Stomach (tissue), 4 donors: ENCODE measurements at regions not wholly inside any gene's neighbourhood (a gene's known extent, or its start where the extent isn't known, plus 50 kb on each side); places are given as distances from the start of the nearest gene placed in this dataset.

Experiments used
- POLR2A ChIP-seq, 4 donors: fragments of 450-650 bp; IDR thresholded peaks; one replicate each; pipeline ENCODE4 v1.6.1; 2016; ENCODE audit warnings: antibody characterized with exemption in 4 of 4, control low read depth in 2 of 4, mild to moderate bottlenecking in 1 of 4, moderate library complexity in 1 of 4
- POLR2AphosphoS5 ChIP-seq, 3 donors: sonication (generic); formaldehyde crosslinking; IDR thresholded peaks; one replicate each; pipeline ENCODE4 v1.6.1; 2016; ENCODE audit warnings: antibody characterized with exemption in 3 of 3
- TF ChIP-seq, protein P1 (sequence below), 7 experiments: fragments of 450-650 bp in 4 of 7; fragments of 200-600 bp in 3 of 7; sonication (generic) in 3 of 7; IDR thresholded peaks; one replicate each; pipeline ENCODE4 v1.5.1; 2016 to 2019; ENCODE audit warnings: antibody characterized with exemption in 7 of 7, control low read depth in 2 of 7, mild to moderate bottlenecking in 1 of 7

DNA sequence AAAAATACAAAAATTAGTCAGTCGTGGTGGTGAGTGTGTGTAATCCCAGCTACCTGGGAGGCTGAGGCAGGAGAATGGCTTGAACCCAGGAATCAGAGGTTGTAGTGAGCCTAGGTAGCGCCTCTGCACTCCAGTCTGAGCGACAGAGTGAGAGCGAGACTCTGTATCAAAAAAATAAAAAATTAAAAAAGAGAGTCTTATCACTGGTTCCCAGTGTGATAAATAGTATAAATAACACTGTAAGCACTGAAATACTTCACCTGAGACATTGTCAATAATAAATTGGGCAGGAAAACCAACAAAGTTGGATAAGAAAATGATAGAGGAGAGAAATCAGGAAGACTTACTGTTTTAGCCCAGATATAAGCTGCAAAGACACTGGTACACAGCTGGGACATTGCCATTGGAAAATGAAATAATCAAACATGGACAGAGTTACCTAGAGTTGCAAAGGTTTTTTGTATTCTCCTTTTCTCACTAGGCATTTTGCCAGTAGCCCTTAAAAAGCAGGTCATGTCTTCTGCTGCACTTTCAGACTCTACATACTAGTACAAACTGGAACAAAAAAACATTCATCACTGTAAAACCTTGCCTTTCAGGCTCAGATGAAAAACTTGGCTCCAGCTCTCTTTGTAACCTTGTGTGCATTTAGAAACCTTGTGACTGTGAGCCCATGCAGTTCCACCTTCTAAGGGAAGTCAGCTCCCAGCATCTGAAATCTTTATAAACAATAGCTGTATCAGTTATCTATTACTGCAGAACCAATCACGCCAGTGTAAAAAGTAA is 55.0 kb upstream of the PPP1R2C start:
- TF ChIP-seq, protein P1, sequence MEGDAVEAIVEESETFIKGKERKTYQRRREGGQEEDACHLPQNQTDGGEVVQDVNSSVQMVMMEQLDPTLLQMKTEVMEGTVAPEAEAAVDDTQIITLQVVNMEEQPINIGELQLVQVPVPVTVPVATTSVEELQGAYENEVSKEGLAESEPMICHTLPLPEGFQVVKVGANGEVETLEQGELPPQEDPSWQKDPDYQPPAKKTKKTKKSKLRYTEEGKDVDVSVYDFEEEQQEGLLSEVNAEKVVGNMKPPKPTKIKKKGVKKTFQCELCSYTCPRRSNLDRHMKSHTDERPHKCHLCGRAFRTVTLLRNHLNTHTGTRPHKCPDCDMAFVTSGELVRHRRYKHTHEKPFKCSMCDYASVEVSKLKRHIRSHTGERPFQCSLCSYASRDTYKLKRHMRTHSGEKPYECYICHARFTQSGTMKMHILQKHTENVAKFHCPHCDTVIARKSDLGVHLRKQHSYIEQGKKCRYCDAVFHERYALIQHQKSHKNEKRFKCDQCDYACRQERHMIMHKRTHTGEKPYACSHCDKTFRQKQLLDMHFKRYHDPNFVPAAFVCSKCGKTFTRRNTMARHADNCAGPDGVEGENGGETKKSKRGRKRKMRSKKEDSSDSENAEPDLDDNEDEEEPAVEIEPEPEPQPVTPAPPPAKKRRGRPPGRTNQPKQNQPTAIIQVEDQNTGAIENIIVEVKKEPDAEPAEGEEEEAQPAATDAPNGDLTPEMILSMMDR (IDR thresholded peaks at IDR 0.05), result no peak
- no peak for TF ChIP-seq POLR2A (IDR thresholded peaks at IDR 0.05)
- no peak for TF ChIP-seq POLR2AphosphoS5 (IDR thresholded peaks at IDR 0.05)
